HG03159 (cell line): ENCODE measurements at regions not wholly inside any gene's neighbourhood (a gene's known extent, or its start where the extent isn't known, plus 50 kb on each side); places are given as distances from the start of the nearest gene placed in this dataset.
"Not testable (repeated sequence)": the region's sequence is repeated elsewhere in the genome, so short reads cannot be mapped to it uniquely, and the experiment has no call there.

ENCODE experiments used
- ATAC-seq: cut with Tn5 transposase; IDR thresholded peaks from one replicate; pipeline ENCODE4 v1.9.1; 2021; ENCODE audit warnings: mild to moderate bottlenecking, moderate library complexity; ENCODE audit not compliant: unreplicated experiment

DNA sequence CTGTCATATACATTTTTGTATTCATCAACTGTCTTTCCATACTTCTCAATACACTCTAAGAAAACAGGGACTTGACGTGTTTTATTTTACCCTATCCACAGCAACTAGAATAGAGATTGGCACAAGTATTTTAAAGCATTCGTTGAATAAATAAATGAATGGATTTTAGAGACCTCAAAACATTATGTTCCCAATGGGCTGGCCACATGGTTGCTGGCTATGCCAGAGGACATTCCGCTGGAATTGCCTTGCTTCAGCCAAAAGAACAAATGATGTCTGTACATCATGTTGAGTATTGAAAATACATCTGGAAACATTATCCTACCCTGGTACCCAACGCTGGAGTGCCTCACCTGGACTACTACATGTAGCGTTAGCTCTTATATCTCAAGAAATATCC is 132.8 kb upstream of the RAP1B start:
- ATAC-seq: no peak

DNA sequence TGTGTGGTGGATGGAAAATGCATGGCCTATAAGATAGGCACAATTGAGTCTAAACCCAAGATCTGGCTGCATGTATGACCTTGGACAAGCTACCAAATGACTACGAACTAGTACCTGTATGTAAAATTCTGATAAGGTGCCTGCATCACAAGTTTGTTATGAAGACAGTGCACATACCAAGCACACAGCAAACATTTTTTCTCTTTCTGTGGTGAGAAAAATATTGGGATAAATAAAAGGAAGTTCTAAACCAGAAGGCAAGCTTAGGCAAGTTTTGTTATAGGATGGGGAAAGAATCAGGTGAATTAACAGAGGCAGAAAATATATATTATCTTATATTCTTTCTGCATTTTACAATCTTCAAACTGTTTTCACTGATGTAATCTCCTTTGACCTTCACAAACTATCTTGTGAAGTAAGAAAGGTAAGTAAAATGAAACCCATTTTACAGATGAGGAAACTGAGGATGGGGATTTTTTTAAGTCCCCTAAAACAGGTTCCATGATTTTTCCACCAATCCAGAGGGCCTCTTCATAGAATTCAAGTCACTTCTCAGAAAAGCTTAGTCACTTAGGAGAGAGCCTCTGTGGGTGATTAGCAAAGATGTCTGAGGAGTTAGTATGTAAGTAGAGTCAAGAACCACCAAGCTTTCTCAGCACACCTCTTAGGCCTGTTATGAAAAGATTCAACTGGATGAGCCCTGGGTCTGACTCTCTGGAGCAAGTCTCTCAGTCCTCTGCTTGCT is 132.0 kb upstream of the RAP1B start:
- ATAC-seq: no peak

DNA sequence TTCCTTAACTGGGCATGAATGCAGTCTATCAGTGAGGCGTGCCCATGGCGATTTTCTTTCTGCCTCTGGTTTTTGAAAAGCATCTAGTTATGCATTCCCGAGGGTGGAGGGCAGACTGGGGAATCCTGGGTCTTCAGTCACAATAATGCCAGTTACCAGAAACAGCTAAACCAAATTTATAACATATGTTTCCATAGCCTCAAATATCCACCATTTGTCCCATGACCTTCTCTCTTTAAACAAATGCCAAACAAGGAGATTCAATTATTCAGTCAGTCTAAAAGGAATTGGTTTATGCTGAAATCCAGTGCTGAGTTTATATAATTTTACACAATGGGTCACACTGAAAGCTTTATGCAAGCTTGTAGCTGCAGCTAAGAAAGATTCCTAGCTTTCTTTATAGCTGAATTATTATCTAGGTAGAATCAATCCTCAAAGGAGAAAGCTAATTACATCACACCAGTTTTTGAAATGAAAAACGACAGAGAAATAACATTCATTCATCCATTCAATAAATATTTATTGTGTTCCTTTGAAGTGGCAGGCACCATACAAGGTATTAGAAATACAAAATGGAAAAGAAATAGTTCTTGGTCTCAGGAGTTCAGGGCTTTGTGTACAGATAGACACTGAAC is 131.3 kb upstream of the RAP1B start:
- ATAC-seq: no peak

DNA sequence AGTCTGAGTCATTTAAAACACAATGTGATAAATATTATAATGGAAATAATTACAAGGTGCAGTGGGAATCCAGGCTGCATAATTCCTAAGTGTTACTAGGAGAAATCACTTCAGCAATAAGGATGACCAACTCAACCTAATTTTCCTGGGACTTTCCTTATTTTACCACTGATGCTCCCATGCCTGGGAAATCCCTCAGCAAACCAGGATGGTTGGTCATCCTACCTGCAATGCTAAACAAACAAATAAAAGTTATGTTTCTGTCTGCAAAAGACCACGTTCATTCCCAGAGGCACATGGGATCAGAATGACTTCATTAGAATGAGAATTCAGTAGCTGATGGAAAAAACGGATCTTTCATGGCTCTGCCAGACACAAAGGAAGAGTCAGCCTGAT is 130.8 kb upstream of the RAP1B start:
- ATAC-seq: no peak

DNA sequence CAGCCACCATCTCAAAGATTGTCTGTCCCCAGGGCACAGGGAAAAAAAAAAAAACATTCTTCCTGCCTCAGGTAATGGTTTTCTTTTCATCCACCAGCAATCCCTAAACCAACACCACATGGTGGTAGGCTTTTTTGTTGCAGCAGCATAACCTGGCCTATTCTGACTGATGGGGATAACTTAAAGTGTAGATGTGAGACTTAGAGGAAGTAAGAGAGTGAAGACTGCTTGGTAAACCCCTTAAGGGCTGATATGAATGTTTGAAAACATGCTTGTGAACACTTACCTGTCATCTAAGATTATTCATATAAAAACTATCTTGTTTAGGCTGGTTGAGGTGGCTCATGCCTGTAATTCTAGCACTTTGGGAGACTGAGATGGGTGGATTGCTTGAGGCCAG is 130.2 kb upstream of the RAP1B start:
- no peak for ATAC-seq

DNA sequence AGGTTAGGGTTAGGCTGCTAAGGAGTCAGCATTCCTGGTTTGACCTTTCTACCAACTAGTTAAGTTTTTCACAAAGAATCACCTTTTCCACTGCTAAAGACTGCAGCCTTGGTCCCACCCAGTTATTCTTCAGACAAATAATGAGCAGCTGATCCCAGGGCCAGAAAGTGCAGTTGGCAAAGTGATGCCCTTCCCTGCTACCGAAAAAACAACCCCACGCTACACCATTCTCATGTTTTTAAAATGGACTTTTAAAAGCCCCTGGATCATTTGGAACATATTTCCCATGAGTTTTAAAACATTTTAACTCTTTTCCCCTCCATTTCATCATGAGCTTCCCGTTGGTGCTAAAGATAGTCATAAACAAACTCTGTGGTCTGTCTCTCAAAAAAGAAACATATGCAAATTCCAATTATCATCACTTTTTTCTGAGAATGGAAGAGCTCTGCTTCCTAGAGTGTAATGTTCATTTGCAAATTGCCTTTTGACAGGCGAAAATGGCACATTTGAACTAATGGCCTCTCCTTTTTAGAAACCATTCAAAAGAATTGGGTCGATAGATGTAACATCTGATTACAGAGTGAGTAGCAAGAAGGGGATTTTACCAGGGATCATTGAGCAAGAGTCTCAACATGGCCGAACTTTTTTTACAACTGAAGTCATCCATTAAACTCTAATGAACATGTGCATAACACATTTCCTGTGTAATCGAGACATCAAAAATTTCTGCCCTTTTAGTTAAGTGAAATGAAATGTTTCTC is 129.3 kb upstream of the RAP1B start:
- peak; percentile 48 for ATAC-seq

DNA sequence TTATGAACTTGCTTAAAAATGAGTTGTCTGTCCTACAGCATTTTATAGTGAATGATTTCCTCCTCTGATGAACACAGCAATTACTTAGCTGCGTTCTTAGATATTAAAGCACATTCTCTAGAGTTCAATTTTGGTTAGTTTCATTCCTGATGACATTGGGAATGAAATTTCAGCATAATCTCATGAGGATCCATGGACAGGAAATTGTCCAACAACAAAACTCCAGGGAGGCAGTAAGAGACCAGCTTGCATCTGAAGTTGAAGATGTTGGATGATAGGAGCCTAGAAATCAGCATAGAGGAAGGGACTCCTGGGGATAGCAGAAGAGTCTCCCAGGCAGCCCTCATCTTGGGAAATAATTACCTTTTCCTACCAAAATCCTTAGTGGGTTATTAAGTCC is 128.7 kb upstream of the RAP1B start:
- no peak for ATAC-seq

DNA sequence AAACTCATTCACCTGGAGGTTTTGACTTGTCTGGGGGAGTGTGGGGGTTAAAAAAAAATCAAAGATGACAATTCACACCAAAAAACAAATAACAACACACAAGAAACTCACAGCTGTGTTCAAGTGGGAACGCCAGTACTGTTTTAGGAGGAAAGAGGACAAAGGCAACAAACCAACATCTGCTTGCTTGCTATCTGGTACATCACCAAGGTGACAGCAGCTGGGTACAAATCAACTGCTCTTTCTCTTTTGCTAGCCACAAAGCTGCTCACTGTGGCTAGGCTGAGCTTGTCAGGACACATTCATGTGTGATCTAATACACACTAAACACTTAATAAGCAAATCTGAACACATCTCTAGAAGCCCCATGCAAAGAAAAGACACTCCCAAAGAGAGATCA is 128.0 kb upstream of the RAP1B start:
- peak; percentile 84 for ATAC-seq

DNA sequence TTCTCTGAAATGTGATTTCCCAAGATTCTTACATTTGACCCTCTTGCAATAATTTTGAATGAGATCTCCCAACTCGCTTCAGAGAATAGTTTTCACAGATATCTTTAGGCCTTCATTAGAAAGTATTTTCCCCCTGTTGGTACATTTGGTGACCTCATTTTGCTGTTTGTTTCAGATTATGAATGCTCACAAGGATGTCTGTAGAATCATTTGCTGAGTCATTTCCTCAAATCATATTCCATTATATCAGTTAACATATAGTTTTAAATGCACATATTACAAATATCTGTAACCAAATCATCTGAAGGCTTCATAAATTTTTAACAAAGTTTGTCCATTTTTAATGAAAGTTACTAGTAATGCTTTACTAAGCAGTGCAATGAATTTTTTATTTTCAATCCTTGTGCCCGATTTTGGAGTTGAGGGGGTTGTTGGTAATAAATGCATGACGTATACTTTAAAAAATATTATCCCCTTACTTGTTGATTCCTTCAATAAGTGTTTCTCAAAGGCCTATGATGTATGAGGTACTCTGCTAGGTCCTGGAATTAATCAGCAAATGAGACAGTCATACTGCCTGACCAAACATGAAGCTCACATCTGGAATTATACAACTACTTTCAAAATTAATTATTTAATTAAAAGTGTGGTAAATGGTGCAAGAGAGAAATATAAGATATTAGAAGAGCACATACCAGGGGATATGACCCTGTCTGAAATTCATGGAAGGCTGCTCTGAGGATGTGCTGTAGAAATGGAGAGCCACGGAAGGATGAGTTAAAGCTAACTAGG is 126.9 kb upstream of the RAP1B start:
- no peak for ATAC-seq

DNA sequence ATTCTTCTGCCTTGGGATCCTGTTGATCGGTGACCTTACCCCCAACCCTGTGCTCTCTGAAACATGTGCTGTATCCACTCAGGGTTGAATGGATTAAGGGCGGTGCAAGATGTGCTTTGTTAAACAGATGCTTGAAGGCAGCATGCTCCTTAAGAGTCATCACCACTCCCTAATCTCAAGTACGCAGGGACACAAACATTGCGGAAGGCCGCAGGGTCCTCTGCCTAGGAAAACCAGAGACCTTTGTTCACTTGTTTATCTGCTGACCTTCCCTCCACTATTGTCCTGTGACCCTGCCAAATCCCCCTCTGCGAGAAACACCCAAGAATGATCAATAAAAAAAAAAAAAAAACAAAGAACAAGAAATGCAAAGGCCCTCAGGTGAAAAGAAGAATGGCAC is 126.1 kb upstream of the RAP1B start:
- not testable (repeated sequence) for ATAC-seq

DNA sequence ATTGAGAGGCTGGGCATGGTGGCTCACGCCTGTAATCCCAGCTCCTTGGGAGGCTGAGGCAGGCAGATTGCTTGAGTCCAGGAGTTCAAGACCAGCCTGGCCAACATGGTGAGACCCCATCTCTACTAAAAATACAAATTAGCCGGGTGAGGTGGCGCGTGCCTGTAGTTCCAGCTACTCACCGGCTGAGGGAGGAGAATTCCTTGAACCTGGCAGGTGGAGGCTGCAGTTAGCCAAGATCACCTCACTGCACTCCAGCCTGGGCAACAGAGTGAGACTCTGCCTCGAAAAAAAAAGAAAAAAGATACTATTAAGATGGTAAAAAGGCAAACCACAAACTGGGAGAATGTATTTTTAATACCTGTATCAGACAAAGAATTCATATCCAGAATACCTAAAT is 124.2 kb upstream of the RAP1B start:
- ATAC-seq: not testable (repeated sequence)

DNA sequence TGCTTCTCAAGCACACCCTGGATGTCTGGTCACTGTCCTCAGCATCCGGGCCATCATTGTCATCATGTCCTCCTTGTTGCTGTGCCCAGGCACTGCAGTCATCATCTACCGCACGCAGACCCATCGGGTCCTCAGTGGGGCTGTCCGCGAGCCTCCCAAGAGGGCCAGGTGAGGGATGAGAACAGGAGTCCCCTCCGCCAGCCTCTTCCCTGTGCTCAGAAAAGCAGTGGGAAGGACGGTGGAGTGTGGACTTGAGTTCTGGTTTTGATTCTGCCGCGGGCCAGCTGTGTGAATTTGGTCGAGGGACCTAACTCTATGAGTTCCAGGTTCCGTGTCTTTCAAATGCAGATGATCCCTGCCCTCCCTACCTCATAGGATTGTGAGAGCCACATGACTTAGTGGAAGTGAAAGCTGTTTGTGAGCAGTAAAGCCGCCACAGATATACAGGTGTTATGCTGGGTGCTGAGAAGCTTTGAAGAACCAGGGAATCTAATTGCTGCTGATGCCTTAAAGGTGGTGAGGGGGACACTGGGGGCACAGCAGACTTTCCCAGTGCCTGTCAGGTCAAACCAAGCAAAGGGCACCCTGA is 122.9 kb upstream of the RAP1B start:
- no peak for ATAC-seq

DNA sequence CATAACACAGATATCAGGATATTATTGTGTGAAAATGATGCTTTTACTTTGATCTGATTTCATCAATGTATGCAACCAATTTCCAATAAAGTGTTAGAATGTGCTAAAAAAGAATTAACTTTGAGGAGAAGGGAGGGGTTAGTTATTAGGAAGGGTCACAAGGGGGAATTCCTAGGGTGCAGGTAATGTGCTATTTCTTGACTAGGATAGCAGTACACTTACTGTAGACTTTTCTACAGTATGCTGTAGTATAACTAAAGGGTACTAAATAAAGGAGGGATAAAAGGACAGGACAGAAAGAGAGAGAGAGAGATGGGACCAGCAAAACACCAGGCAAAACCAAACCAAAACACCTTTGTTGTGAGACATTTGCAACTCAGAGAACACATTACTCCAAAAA is 121.4 kb upstream of the RAP1B start:
- ATAC-seq: no peak

DNA sequence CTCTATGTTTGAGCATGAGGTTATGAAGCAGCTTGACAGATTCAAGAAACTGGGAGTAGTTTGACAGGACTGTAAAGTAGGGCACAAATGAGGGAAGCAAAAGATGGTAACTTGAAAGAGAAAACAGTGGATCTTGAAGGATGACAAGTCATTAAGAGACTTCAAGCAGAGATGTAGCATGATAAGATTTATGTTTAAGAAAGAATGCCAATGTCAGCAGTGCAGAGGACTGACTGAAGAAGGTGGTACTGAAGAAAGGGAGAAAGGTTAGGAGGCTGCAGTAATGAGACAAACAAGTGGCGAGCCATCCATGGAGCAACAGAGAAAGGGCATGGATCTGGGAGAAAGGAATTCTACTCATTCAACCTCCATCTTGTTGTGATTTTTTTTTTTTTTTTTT is 120.2 kb upstream of the RAP1B start:
- no peak for ATAC-seq

DNA sequence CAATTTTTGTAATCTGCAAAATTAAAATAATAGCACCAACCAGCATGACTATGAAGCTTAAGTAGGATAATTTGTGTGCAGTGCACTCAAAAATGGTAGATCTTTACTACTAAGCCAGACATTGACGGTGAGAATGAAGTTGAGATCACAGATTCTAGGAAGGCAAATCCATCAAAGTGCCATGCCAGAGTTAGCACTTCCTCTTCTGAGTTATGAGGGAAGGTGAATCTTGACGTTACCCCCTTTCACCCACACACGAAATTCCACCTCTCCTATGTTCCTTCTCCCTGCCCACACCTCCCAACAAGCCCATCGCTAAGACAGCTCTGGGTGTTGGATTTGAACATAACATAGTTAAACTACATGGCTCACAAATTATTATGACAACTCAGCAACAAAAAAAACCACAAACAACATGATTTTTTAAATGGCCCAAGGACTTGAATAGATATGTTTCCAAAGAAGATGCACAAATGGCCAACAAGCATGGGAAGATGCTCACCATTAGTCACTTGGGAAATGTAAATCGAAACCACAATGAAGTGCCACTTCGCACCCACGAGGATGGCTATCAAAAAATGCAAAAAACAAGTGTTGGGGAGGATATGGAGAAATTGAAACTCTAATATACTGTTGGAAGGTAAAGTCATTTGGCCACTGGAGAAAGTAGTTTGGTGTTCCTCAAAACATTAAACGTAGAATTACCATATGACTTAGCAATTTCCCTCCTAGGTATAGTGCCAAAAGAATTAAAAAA is 119.3 kb upstream of the RAP1B start:
- ATAC-seq: no peak

DNA sequence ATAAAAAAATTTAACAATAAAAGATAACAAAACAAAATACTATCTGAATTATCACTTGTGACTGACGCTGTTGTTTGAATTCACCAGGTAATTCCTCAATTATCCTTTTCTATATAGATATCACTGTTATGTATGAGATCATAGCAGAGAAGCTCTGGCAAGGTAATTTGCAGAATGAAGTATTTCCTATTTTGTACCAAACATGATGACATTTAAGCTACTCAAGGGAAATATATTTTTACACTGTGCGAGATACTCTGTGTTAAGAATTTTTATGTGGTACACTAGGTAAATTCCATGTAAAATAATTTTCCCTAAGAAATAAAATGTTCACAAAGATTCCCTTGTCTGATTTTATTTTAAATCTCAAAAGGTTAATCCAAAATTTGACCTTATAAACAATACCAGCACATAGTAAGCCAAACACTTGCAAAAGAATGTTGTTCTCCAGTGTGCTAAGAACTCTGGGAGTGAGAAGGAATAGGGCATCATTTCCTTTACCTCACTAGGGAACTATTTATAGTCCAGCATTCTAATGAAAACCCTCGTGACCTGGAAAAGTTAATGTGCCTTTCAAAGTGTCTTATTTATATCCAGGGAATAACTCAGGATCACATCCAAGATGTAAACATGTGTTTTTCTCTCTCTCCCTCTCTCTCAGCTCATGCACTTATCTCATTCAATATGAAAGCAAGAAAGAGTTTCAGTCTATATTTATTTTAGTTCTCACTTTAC is 115.2 kb upstream of the RAP1B start:
- no peak for ATAC-seq

DNA sequence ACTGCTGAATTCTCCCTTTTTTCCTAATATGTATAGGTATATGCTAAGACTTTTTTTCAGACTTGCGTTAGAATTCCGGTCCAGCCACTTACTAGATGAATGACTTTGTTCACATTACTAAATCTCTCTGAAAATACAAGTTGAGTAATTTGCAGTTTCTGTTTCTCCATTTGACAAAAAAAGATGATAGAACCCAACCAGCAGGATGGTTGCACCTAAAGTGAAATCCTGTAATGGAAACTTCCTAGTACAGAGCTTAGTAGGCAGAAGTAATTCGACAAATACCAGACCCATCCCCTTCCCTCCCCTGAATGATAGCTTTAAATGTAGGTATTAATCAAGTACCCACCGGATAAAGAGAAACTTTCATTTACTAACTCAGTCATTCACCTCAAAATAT is 113.6 kb upstream of the RAP1B start:
- no peak for ATAC-seq

DNA sequence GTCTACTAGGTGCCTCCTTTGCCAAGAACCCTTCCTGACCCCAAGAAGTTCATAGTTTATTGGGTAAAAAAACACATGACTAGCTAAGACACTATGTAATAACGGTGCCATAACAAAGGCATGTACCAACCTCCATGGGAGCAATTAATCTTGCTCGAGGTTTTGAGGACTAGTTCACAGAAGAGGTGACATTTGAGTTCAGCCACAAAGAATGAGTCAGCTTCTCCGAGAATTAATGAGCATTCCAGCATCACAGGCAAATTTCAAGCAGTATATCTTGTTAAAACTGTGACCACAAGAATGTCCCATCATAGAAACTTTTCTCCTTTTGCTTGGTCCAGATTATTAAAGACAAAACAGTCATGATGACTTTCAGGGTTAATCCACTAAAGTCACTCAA is 113.0 kb upstream of the RAP1B start:
- no peak for ATAC-seq

DNA sequence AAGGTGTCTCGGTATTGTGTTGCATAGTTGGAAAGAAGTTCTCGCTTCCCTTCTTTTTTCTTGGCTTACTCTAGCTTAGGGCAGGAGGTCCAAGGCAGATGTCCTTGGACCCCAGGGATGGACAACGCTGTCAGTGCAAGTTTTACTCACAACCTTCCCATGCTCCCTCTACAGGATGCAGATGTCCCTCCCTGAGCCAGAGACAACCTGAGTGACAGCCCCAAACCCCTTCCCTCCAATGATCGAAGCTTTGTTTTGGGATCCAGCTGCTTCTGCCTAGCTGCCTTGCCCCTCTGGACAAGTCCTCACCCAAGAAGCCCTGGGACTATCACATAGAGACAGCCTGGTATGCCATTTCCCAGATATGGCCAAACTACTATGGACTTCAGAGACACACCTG is 112.0 kb upstream of the RAP1B start:
- no peak for ATAC-seq

DNA sequence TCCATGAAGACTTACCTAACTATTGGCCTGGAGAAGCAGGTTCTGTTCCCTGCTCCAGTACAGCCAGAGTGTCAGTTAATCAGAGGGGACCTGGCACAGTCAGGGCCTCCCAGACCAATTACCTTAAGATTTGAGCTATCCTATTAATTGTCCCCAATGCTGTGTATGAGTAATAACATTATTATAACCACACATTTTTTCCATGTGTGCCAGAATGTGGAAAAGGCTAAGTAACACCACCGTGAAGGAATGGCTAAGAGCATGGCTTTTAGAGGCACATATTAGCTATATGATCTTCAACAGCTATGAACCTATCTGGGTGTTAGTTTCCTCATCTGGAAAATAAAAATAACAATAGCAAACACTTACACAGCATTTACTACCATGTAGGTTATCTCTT is 111.1 kb upstream of the RAP1B start:
- ATAC-seq: no peak
